ENCODE measurements at regions not wholly inside any gene's neighbourhood (a gene's known extent, or its start where the extent isn't known, plus 50 kb on each side); places are given as distances from the start of the nearest gene placed in this dataset.

DNA sequence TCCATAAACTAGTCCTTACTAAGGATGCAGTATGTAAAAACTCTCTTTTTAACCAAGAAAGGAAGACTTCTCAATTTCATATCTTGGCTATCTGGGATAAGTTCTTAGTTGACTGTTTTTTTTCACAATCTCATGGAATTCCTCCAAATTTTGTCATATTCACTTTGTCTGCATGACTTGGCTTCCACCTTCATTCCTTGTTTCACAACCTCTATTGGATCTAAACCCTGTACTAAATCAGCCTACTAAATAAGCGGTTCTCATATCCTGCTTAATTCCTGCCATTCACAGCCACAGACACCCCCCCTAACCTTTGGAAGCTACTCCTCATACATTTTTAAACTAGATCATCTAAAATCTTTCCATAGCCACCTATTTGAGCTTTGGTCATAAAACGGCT, 370.6 kb upstream of the NAALADL2 start:
- BruUV-seq (replicated peaks): no TSS peak

DNA sequence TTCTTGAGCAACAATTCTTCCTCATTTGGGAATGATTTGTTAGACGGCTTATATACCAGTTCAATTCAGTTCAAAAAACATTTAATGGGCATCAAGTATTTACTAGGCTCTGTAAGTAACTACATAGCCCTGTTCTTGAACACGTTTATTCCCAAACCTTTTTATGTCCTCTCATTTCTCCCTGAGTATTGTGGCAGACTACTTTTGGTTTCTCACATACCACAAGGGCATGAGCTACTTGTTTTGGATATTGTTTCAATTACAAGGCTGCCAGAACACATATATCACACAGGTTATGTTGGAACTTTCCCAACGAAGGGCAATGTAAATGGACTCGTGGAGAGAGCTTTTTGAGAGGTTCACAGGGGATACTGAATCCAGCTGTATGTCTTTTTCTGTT, 363.8 kb upstream of the NAALADL2 start:
- H3K79me2 ChIP-seq (ENCODE audit: insufficient read depth, low read depth, low read length): no peaks in the 10 kb centered on the region
- no peaks in the 10 kb centered on the region for H3K9me3 ChIP-seq (ENCODE audit: low read length)
- ChIA-PET CTCF (ENCODE audit: unreplicated experiment) (no interaction called here), POLR2A (interaction anchor here (1.0 to 1.4 kb wide), 2 partner anchors 9 to 10 kb away, joined by 3 to 6 read pairs; no protein-coding TSS in a partner anchor)
- H3K9me2 ChIP-seq (ENCODE audit: insufficient read depth, low read length): no peaks in the 10 kb centered on the region
- H3K4me3 ChIP-seq (ENCODE audit: low read depth, low read length, poor library complexity, severe bottlenecking): no peak overlapping the region
- no peaks in the 10 kb centered on the region for H3K36me3 ChIP-seq (ENCODE audit: insufficient read depth, low read length)
- TF ChIP-seq, protein P1, sequence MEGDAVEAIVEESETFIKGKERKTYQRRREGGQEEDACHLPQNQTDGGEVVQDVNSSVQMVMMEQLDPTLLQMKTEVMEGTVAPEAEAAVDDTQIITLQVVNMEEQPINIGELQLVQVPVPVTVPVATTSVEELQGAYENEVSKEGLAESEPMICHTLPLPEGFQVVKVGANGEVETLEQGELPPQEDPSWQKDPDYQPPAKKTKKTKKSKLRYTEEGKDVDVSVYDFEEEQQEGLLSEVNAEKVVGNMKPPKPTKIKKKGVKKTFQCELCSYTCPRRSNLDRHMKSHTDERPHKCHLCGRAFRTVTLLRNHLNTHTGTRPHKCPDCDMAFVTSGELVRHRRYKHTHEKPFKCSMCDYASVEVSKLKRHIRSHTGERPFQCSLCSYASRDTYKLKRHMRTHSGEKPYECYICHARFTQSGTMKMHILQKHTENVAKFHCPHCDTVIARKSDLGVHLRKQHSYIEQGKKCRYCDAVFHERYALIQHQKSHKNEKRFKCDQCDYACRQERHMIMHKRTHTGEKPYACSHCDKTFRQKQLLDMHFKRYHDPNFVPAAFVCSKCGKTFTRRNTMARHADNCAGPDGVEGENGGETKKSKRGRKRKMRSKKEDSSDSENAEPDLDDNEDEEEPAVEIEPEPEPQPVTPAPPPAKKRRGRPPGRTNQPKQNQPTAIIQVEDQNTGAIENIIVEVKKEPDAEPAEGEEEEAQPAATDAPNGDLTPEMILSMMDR (conservative IDR thresholded peaks at IDR 0.05; ENCODE audit: low read length): no peak
- no peak for TF ChIP-seq EZH2phosphoT487 (IDR thresholded peaks at IDR 0.05; ENCODE audit: borderline replicate concordance, low read depth, low read length)
- no peaks in the 10 kb centered on the region for H4K20me1 ChIP-seq (ENCODE audit: insufficient read depth, low read length)
- no peak for DNase-seq (ENCODE audit: low spot score)
- no peak overlapping the region for H3K27ac ChIP-seq (ENCODE audit: low read depth, low read length, poor library complexity, severe bottlenecking)
- H3K4me1 ChIP-seq (ENCODE audit: insufficient read depth, low read length, poor library complexity, severe bottlenecking): no peaks in the 10 kb centered on the region
- H2AFZ ChIP-seq (ENCODE audit: low read length): no peak overlapping the region
- no TSS peak for BruUV-seq (replicated peaks)
- no peak overlapping the region for H3K4me2 ChIP-seq (ENCODE audit: low read length)
- intact Hi-C loops (cut with micrococcal nuclease; ENCODE audit: unreplicated experiment): no loop called here

More for the DNA sequence above, 370.6 kb upstream of the NAALADL2 start:
- Histone ChIP-seq H3K4me1 (ENCODE audit: insufficient read depth, low read length, poor library complexity, severe bottlenecking) (no peaks in the 10 kb centered on the region), H2AFZ (ENCODE audit: low read length) (no peak overlapping the region), H3K36me3 (ENCODE audit: insufficient read depth, low read length) (no peaks in the 10 kb centered on the region), H3K4me3 (ENCODE audit: low read depth, low read length, poor library complexity, severe bottlenecking) (no peak overlapping the region), H3K9me2 (ENCODE audit: insufficient read depth, low read length) (no peaks in the 10 kb centered on the region), H3K79me2 (ENCODE audit: insufficient read depth, low read depth, low read length) (no peaks in the 10 kb centered on the region), H4K20me1 (ENCODE audit: insufficient read depth, low read length) (no peaks in the 10 kb centered on the region), H3K27ac (ENCODE audit: low read depth, low read length, poor library complexity, severe bottlenecking) (no peak overlapping the region), H3K4me2 (ENCODE audit: low read length) (no peak overlapping the region), H3K9me3 (ENCODE audit: low read length) (no peaks in the 10 kb centered on the region)
- TF ChIP-seq, protein P1 (conservative IDR thresholded peaks at IDR 0.05; ENCODE audit: low read length): no peak
- TF ChIP-seq EZH2phosphoT487 (IDR thresholded peaks at IDR 0.05; ENCODE audit: borderline replicate concordance, low read depth, low read length): no peak
- CTCF ChIA-PET (ENCODE audit: unreplicated experiment): no interaction called here
- DNase-seq (ENCODE audit: low spot score): no peak
- POLR2A ChIA-PET: no interaction called here
- intact Hi-C loops (cut with micrococcal nuclease; ENCODE audit: unreplicated experiment): no loop called here

DNA sequence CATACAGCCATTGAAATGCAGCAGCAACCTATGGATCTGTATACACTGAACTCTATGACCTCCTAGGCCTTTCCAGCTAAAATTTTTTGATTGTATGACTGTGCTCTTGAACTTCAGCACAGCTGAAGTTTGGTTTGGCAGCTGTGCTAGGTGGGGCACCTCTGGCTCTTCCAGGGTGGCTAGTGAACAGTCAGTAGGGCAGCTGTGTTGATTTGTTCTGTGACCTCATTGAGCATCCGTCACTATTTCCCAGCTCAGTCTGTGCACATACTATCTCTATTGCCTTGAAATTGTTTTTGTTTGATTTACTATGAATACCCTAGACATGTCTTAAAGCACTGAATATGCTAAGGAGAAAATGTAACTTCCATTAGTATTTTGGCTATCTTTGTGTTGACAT, 363.2 kb upstream of the NAALADL2 start:
- intact Hi-C loops (cut with micrococcal nuclease; ENCODE audit: unreplicated experiment): no loop called here
- no peak overlapping the region for H2AFZ ChIP-seq (ENCODE audit: low read length)
- CTCF ChIA-PET (ENCODE audit: unreplicated experiment): no interaction called here
- DNase-seq (ENCODE audit: low spot score): no peak
- H3K9me2 ChIP-seq (ENCODE audit: insufficient read depth, low read length): no peaks in the 10 kb centered on the region
- H3K36me3 ChIP-seq (ENCODE audit: insufficient read depth, low read length): no peaks in the 10 kb centered on the region
- no peaks in the 10 kb centered on the region for H4K20me1 ChIP-seq (ENCODE audit: insufficient read depth, low read length)
- BruUV-seq (replicated peaks): no TSS peak
- TF ChIP-seq EZH2phosphoT487 (IDR thresholded peaks at IDR 0.05; ENCODE audit: borderline replicate concordance, low read depth, low read length): no peak
- TF ChIP-seq, protein P1 (conservative IDR thresholded peaks at IDR 0.05; ENCODE audit: low read length): no peak
- H3K4me3 ChIP-seq (ENCODE audit: low read depth, low read length, poor library complexity, severe bottlenecking): no peak overlapping the region
- no peak overlapping the region for H3K27ac ChIP-seq (ENCODE audit: low read depth, low read length, poor library complexity, severe bottlenecking)
- H3K9me3 ChIP-seq (ENCODE audit: low read length): no peaks in the 10 kb centered on the region
- no peaks in the 10 kb centered on the region for H3K79me2 ChIP-seq (ENCODE audit: insufficient read depth, low read depth, low read length)
- POLR2A ChIA-PET: interaction anchor here (1.0 to 1.4 kb wide), 2 partner anchors 9 to 10 kb away, joined by 3 to 6 read pairs; no protein-coding TSS in a partner anchor
- no peaks in the 10 kb centered on the region for H3K4me1 ChIP-seq (ENCODE audit: insufficient read depth, low read length, poor library complexity, severe bottlenecking)
- H3K4me2 ChIP-seq (ENCODE audit: low read length): no peak overlapping the region
